Body of pancreas (tissue), 4 donors: ENCODE measurements at regions not wholly inside any gene's neighbourhood (a gene's known extent, or its start where the extent isn't known, plus 50 kb on each side); places are given as distances from the start of the nearest gene placed in this dataset.

Source experiments
- ATAC-seq: fragments of 150-250 bp; one replicate; pipeline ENCODE4 v1.9.1; 2016
- DNase-seq, 4 donors: peaks; one replicate each; pipeline ENCODE4 v3.0.0-alpha.2; 2019
- H3K27ac ChIP-seq, 4 donors: fragments of 200-600 bp; sonication (generic); 1 replicate in 3 of 4; 2 replicates in 1 of 4; pipeline versions ENCODE4 v1.5.1 to v1.6.1; 2016 to 2019; ENCODE audit warnings: mild to moderate bottlenecking in 1 of 4, mixed read lengths in 1 of 4, moderate library complexity in 1 of 4
- H3K27me3 ChIP-seq, 2 donors: fragments of 200-600 bp; sonication (generic); one replicate each; pipeline ENCODE4 v1.6.0; 2016; ENCODE audit warnings: mild to moderate bottlenecking in 1 of 2
- H3K36me3 ChIP-seq, 2 donors: fragments of 200-600 bp; sonication (generic); replicated peaks in 1 of 2; 2 replicates each; pipeline ENCODE4 v1.5.1; 2016; ENCODE audit warnings: low read depth in 2 of 2; ENCODE audit not compliant: insufficient read depth in 1 of 2
- H3K4me1 ChIP-seq: fragments of 200-600 bp; sonication (generic); one replicate; pipeline ENCODE4 v1.6.0; 2016
- H3K4me3 ChIP-seq, 2 donors: fragments of 200-600 bp; sonication (generic); 1 replicate in 1 of 2; 2 replicates in 1 of 2; pipeline ENCODE4 v1.5.1; 2016 to 2019
- H3K9me3 ChIP-seq, 3 donors: fragments of 200-600 bp; sonication (generic); 1 replicate in 2 of 3; 2 replicates in 1 of 3; pipeline ENCODE4 v1.5.1; 2016
- CTCF ChIP-seq, 7 experiments: fragments of 450-650 bp in 4 of 7; fragments of 200-600 bp in 3 of 7; sonication (generic) in 3 of 7; IDR thresholded peaks; one replicate each; pipeline ENCODE4 v1.5.1; 2016 to 2019; ENCODE audit warnings: antibody characterized with exemption in 7 of 7
- POLR2A ChIP-seq, 3 donors: fragments of 450-650 bp; IDR thresholded peaks; one replicate each; pipeline ENCODE4 v1.6.1; 2016; ENCODE audit warnings: antibody characterized with exemption in 3 of 3, mild to moderate bottlenecking in 2 of 3
- WGBS, 2 donors: methylation state at CpG; one replicate each; pipeline ENCODE4 v1.1.5; 2017; 5-methylcytosine and 5-hydroxymethylcytosine counted together
- intact Hi-C: fragments of 100-400 bp; cut with DNase I; formaldehyde crosslinking; loops from one replicate; pipeline ENCODE4 v1.15.1; 2023

GRCh38 chr3:170749185-170749584 is 120.8 kb downstream of the RPL22L1 start:
- WGBS, 2 donors = 78 to 89% methylated on average over 1 of the region's 1 CpG
- no peaks in the 10 kb centered on the region for H3K36me3 ChIP-seq
- no peak for DNase-seq
- no peak overlapping the region for H3K27ac ChIP-seq
- no peaks in the 10 kb centered on the region for H3K9me3 ChIP-seq
- peaks cover 19% of the 10 kb centered on the region for H3K4me1 ChIP-seq
- no peaks in the 10 kb centered on the region for H3K27me3 ChIP-seq
- intact Hi-C loops = no loop called here
- no peak for ATAC-seq
- no peak overlapping the region for H3K4me3 ChIP-seq
- TF ChIP-seq CTCF (IDR thresholded peaks at IDR 0.05) = no peak
- TF ChIP-seq POLR2A (IDR thresholded peaks at IDR 0.05) = no peak

GRCh38 chr3:170746175-170746942 is 123.6 kb downstream of the RPL22L1 start:
- WGBS, 2 donors = 85 to 86% methylated on average over 3 of the region's 3 CpGs
- H3K4me3 ChIP-seq = no peak overlapping the region
- no peak for ATAC-seq

GRCh38 chr3:170745211-170745718 is 124.7 kb downstream of the RPL22L1 start:
- ATAC-seq (peak; percentile 78), DNase-seq (no peak)
- Histone ChIP-seq H3K9me3 (no peaks in the 10 kb centered on the region), H3K4me1 (no peaks in the 10 kb centered on the region), H3K36me3 (no peaks in the 10 kb centered on the region), H3K4me3 (no peak overlapping the region), H3K27me3 (no peaks in the 10 kb centered on the region), H3K27ac (peak overlapping the region in 1 of 4 donors; percentile 38)
- TF ChIP-seq POLR2A (IDR thresholded peaks at IDR 0.05) (no peak), CTCF (IDR thresholded peaks at IDR 0.05) (no peak)
- intact Hi-C loops = no loop called here

More at GRCh38 chr3:170746175-170746942, 123.6 kb downstream of the RPL22L1 start:
- H3K36me3 ChIP-seq = no peaks in the 10 kb centered on the region
- no peak for DNase-seq
- intact Hi-C loops = no loop called here
- H3K27me3 ChIP-seq = no peaks in the 10 kb centered on the region
- TF ChIP-seq POLR2A (IDR thresholded peaks at IDR 0.05) = no peak
- no peak for TF ChIP-seq CTCF (IDR thresholded peaks at IDR 0.05)
- no peak overlapping the region for H3K27ac ChIP-seq
- H3K9me3 ChIP-seq = no peaks in the 10 kb centered on the region
- peaks cover 4% of the 10 kb centered on the region for H3K4me1 ChIP-seq

- intact Hi-C loops = no loop called here
- Histone ChIP-seq H3K27me3 (no peaks in the 10 kb centered on the region), H3K4me3 (no peak overlapping the region), H3K27ac (no peak overlapping the region), H3K4me1 (no peaks in the 10 kb centered on the region), H3K9me3 (no peaks in the 10 kb centered on the region), H3K36me3 (no peaks in the 10 kb centered on the region)
- ATAC-seq = no peak
- TF ChIP-seq POLR2A (IDR thresholded peaks at IDR 0.05) = no peak
- 40 to 51% methylated on average over 2 of the region's 2 CpGs for WGBS, 2 donors
- no peak for DNase-seq
Measured at GRCh38 chr3:170741756-170742529, 128.1 kb downstream of the RPL22L1 start.
